ENCODE measurements at regions not wholly inside any gene's neighbourhood (a gene's known extent, or its start where the extent isn't known, plus 50 kb on each side); places are given as distances from the start of the nearest gene placed in this dataset.

- WGBS, 2 experiments (ENCODE audit: insufficient coverage in 2 of 2), result 76 to 78% methylated on average over 10 of the region's 10 CpGs
- peaks cover 17% of the 10 kb centered on the region for H3K4me1 ChIP-seq (ENCODE audit: control insufficient read depth, insufficient read depth, low read length, poor library complexity, severe bottlenecking)
- no peaks in the 10 kb centered on the region for H3K36me3 ChIP-seq (ENCODE audit: control insufficient read depth, insufficient read depth, low read length)
- no peak overlapping the region for H3K27ac ChIP-seq (ENCODE audit: low read depth, low read length, severe bottlenecking)
- H3K4me3 ChIP-seq (ENCODE audit: extremely low read depth, insufficient read depth, low read length, poor library complexity, severe bottlenecking), result no peak overlapping the region
- no peaks in the 10 kb centered on the region for H3K9me3 ChIP-seq (ENCODE audit: control insufficient read depth, low read length)
Measured at GRCh38 chr13:21976159-21976558, 305.3 kb downstream of the FGF9 start.

- Histone ChIP-seq H3K36me3 (ENCODE audit: control insufficient read depth, insufficient read depth, low read length) (no peaks in the 10 kb centered on the region), H3K4me1 (ENCODE audit: control insufficient read depth, insufficient read depth, low read length, poor library complexity, severe bottlenecking) (peaks cover 16% of the 10 kb centered on the region), H3K9me3 (ENCODE audit: control insufficient read depth, low read length) (no peaks in the 10 kb centered on the region), H3K4me3 (ENCODE audit: extremely low read depth, insufficient read depth, low read length, poor library complexity, severe bottlenecking) (no peak overlapping the region), H3K27ac (ENCODE audit: low read depth, low read length, severe bottlenecking) (no peak overlapping the region)
- WGBS, 2 experiments (ENCODE audit: insufficient coverage in 2 of 2), result 93 to 94% methylated on average over 12 to 15 of the region's 20 CpGs
Measured at GRCh38 chr13:21979161-21979806, 308.4 kb downstream of the FGF9 start.

- no peak overlapping the region for H3K4me3 ChIP-seq (ENCODE audit: extremely low read depth, insufficient read depth, low read length, poor library complexity, severe bottlenecking)
- H3K27ac ChIP-seq (ENCODE audit: low read depth, low read length, severe bottlenecking), result no peak overlapping the region
- WGBS, 2 experiments (ENCODE audit: insufficient coverage in 2 of 2), result 83 to 100% methylated on average over 1 of the region's 2 CpGs
- no peaks in the 10 kb centered on the region for H3K9me3 ChIP-seq (ENCODE audit: control insufficient read depth, low read length)
- H3K36me3 ChIP-seq (ENCODE audit: control insufficient read depth, insufficient read depth, low read length), result no peaks in the 10 kb centered on the region
- peaks cover 11% of the 10 kb centered on the region for H3K4me1 ChIP-seq (ENCODE audit: control insufficient read depth, insufficient read depth, low read length, poor library complexity, severe bottlenecking)
Measured at GRCh38 chr13:21980049-21980448, 309.2 kb downstream of the FGF9 start.

GRCh38 chr13:21984156-21984555 lies 313.3 kb downstream of the FGF9 start:
- 94 to 100% methylated on average over 2 to 3 of the region's 4 CpGs for WGBS, 2 experiments (ENCODE audit: insufficient coverage in 2 of 2)

GRCh38 chr13:21986602-21987001 lies 315.7 kb downstream of the FGF9 start:
- Histone ChIP-seq H3K4me1 (ENCODE audit: control insufficient read depth, insufficient read depth, low read length, poor library complexity, severe bottlenecking) (peaks cover 3% of the 10 kb centered on the region), H3K36me3 (ENCODE audit: control insufficient read depth, insufficient read depth, low read length) (no peaks in the 10 kb centered on the region), H3K27ac (ENCODE audit: low read depth, low read length, severe bottlenecking) (no peak overlapping the region), H3K9me3 (ENCODE audit: control insufficient read depth, low read length) (no peaks in the 10 kb centered on the region), H3K4me3 (ENCODE audit: extremely low read depth, insufficient read depth, low read length, poor library complexity, severe bottlenecking) (no peak overlapping the region)
- 90 to 94% methylated on average over 9 to 10 of the region's 10 CpGs for WGBS, 2 experiments (ENCODE audit: insufficient coverage in 2 of 2)

More at GRCh38 chr13:21984156-21984555, 313.3 kb downstream of the FGF9 start:
- H3K9me3 ChIP-seq (ENCODE audit: control insufficient read depth, low read length), result no peaks in the 10 kb centered on the region
- no peak overlapping the region for H3K27ac ChIP-seq (ENCODE audit: low read depth, low read length, severe bottlenecking)
- no peak overlapping the region for H3K4me3 ChIP-seq (ENCODE audit: extremely low read depth, insufficient read depth, low read length, poor library complexity, severe bottlenecking)
- H3K4me1 ChIP-seq (ENCODE audit: control insufficient read depth, insufficient read depth, low read length, poor library complexity, severe bottlenecking), result peaks cover 9% of the 10 kb centered on the region
- no peaks in the 10 kb centered on the region for H3K36me3 ChIP-seq (ENCODE audit: control insufficient read depth, insufficient read depth, low read length)

- Histone ChIP-seq H3K27ac (ENCODE audit: low read depth, low read length, severe bottlenecking) (no peak overlapping the region), H3K36me3 (ENCODE audit: control insufficient read depth, insufficient read depth, low read length) (no peaks in the 10 kb centered on the region), H3K4me3 (ENCODE audit: extremely low read depth, insufficient read depth, low read length, poor library complexity, severe bottlenecking) (no peak overlapping the region), H3K4me1 (ENCODE audit: control insufficient read depth, insufficient read depth, low read length, poor library complexity, severe bottlenecking) (peaks cover 3% of the 10 kb centered on the region), H3K9me3 (ENCODE audit: control insufficient read depth, low read length) (no peaks in the 10 kb centered on the region)
- WGBS, 2 experiments (ENCODE audit: insufficient coverage in 2 of 2), result 83 to 90% methylated on average over 6 of the region's 7 CpGs
Measured at GRCh38 chr13:21987793-21988192, 316.9 kb downstream of the FGF9 start.

GRCh38 chr13:21988624-21989023 lies 317.8 kb downstream of the FGF9 start:
- 87 to 89% methylated on average over 6 to 7 of the region's 7 CpGs for WGBS, 2 experiments (ENCODE audit: insufficient coverage in 2 of 2)

GRCh38 chr13:21996049-21996448 lies 325.2 kb downstream of the FGF9 start:
- Histone ChIP-seq H3K4me3 (ENCODE audit: extremely low read depth, insufficient read depth, low read length, poor library complexity, severe bottlenecking) (no peak overlapping the region), H3K36me3 (ENCODE audit: control insufficient read depth, insufficient read depth, low read length) (no peaks in the 10 kb centered on the region), H3K4me1 (ENCODE audit: control insufficient read depth, insufficient read depth, low read length, poor library complexity, severe bottlenecking) (peaks cover 3% of the 10 kb centered on the region), H3K9me3 (ENCODE audit: control insufficient read depth, low read length) (no peaks in the 10 kb centered on the region), H3K27ac (ENCODE audit: low read depth, low read length, severe bottlenecking) (no peak overlapping the region)
- WGBS, 2 experiments (ENCODE audit: insufficient coverage in 2 of 2), result 100% methylated on average over 1 of the region's 3 CpGs; no CpG with 5 or more reads in 1 of the 2 experiments

More at GRCh38 chr13:21988624-21989023, 317.8 kb downstream of the FGF9 start:
- Histone ChIP-seq H3K27ac (ENCODE audit: low read depth, low read length, severe bottlenecking) (no peak overlapping the region), H3K4me3 (ENCODE audit: extremely low read depth, insufficient read depth, low read length, poor library complexity, severe bottlenecking) (no peak overlapping the region), H3K9me3 (ENCODE audit: control insufficient read depth, low read length) (no peaks in the 10 kb centered on the region), H3K4me1 (ENCODE audit: control insufficient read depth, insufficient read depth, low read length, poor library complexity, severe bottlenecking) (peaks cover 3% of the 10 kb centered on the region), H3K36me3 (ENCODE audit: control insufficient read depth, insufficient read depth, low read length) (no peaks in the 10 kb centered on the region)

GRCh38 chr13:21997726-21998125 lies 326.9 kb downstream of the FGF9 start:
- Histone ChIP-seq H3K4me1 (ENCODE audit: control insufficient read depth, insufficient read depth, low read length, poor library complexity, severe bottlenecking) (peaks cover 3% of the 10 kb centered on the region), H3K36me3 (ENCODE audit: control insufficient read depth, insufficient read depth, low read length) (no peaks in the 10 kb centered on the region), H3K9me3 (ENCODE audit: control insufficient read depth, low read length) (no peaks in the 10 kb centered on the region), H3K27ac (ENCODE audit: low read depth, low read length, severe bottlenecking) (no peak overlapping the region), H3K4me3 (ENCODE audit: extremely low read depth, insufficient read depth, low read length, poor library complexity, severe bottlenecking) (no peak overlapping the region)
- WGBS, 2 experiments (ENCODE audit: insufficient coverage in 2 of 2), result 78 to 100% methylated on average over 1 of the region's 2 CpGs

GRCh38 chr13:21998279-21998990 lies 327.6 kb downstream of the FGF9 start:
- Histone ChIP-seq H3K36me3 (ENCODE audit: control insufficient read depth, insufficient read depth, low read length) (no peaks in the 10 kb centered on the region), H3K4me3 (ENCODE audit: extremely low read depth, insufficient read depth, low read length, poor library complexity, severe bottlenecking) (no peak overlapping the region), H3K27ac (ENCODE audit: low read depth, low read length, severe bottlenecking) (no peak overlapping the region), H3K9me3 (ENCODE audit: control insufficient read depth, low read length) (no peaks in the 10 kb centered on the region), H3K4me1 (ENCODE audit: control insufficient read depth, insufficient read depth, low read length, poor library complexity, severe bottlenecking) (peaks cover 3% of the 10 kb centered on the region)
- 81% methylated on average over 6 to 10 of the region's 12 CpGs for WGBS, 2 experiments (ENCODE audit: insufficient coverage in 2 of 2)

- no peaks in the 10 kb centered on the region for H3K36me3 ChIP-seq (ENCODE audit: control insufficient read depth, insufficient read depth, low read length)
- no peak overlapping the region for H3K27ac ChIP-seq (ENCODE audit: low read depth, low read length, severe bottlenecking)
- H3K4me1 ChIP-seq (ENCODE audit: control insufficient read depth, insufficient read depth, low read length, poor library complexity, severe bottlenecking), result peaks cover 3% of the 10 kb centered on the region
- no peaks in the 10 kb centered on the region for H3K9me3 ChIP-seq (ENCODE audit: control insufficient read depth, low read length)
- no peak overlapping the region for H3K4me3 ChIP-seq (ENCODE audit: extremely low read depth, insufficient read depth, low read length, poor library complexity, severe bottlenecking)
- 91 to 92% methylated on average over 5 of the region's 6 CpGs for WGBS, 2 experiments (ENCODE audit: insufficient coverage in 2 of 2)
Measured at GRCh38 chr13:21999666-22000065, 328.8 kb downstream of the FGF9 start.

Data from mesodermal cell (in vitro differentiated cells).